GM12878 (cell line): ENCODE measurements at regions not wholly inside any gene's neighbourhood (a gene's known extent, or its start where the extent isn't known, plus 50 kb on each side); places are given as distances from the start of the nearest gene placed in this dataset.

Experiments used
- EP300 ChIP-seq, 2 experiments: fragments of 150-350 bp in 1 of 2; IDR thresholded peaks; 2 replicates each; pipeline ENCODE4 v1.6.1; 2011 to 2012; ENCODE audit warnings: low read depth in 2 of 2, low read length in 2 of 2, borderline replicate concordance in 1 of 2, improper control_type of control experiment in 1 of 2, inconsistent platforms in 1 of 2; ENCODE audit not compliant: control insufficient read depth in 1 of 2
- POLR2AphosphoS5 ChIP-seq: IDR thresholded peaks from 2 replicates; pipeline ENCODE4 v1.6.1; 2011; ENCODE audit warnings: mild to moderate bottlenecking, low read length, inconsistent platforms
- RAD21 ChIP-seq: IDR thresholded peaks from 2 replicates; pipeline ENCODE4 v1.6.1; 2011; ENCODE audit warnings: mild to moderate bottlenecking, low read depth, low read length, moderate library complexity; ENCODE audit not compliant: insufficient read depth
- SMAD5 ChIP-seq: IDR thresholded peaks from 2 replicates; pipeline ENCODE4 v1.6.1; 2016; ENCODE audit warnings: antibody characterized with exemption, low read depth
- TF ChIP-seq, protein P1 (sequence below), 3 experiments: IDR thresholded peaks in 2 of 3; conservative IDR thresholded peaks in 1 of 3; 2 replicates each; pipeline ENCODE4 v1.5.1; 2011; ENCODE audit warnings: low read depth in 3 of 3, low read length in 3 of 3, mild to moderate bottlenecking in 3 of 3, control low read depth in 2 of 3, moderate library complexity in 2 of 3, inconsistent platforms in 1 of 3, mixed read lengths in 1 of 3; ENCODE audit not compliant: control insufficient read depth in 2 of 3, insufficient read depth in 1 of 3; ENCODE audit errors: extremely low read depth in 1 of 3
- TF ChIP-seq, protein P2 (sequence below): IDR thresholded peaks from 2 replicates; pipeline ENCODE4 v1.6.1; 2012; ENCODE audit warnings: low read depth, low read length, improper control_type of control experiment

DNA sequence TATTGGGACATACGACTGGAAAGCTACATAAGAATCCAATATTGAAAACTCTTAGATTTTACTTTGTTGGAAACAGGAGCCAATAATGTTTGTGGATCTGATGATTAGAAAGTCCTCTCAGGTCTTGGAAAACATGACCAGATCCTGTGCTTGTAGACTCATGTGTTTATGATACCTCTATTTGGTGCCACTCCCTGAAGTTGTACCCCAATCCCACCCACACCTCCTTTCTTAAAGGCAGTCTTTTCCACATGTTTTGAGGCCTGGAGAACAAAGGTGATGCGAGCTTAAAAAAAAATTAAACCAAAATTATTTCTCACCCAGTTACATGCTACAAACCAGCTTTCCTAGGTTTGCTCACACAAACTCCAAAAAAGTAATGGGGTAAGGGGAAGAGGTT, 262.7 kb downstream of the PTTG2 start:
- TF ChIP-seq, protein P1, sequence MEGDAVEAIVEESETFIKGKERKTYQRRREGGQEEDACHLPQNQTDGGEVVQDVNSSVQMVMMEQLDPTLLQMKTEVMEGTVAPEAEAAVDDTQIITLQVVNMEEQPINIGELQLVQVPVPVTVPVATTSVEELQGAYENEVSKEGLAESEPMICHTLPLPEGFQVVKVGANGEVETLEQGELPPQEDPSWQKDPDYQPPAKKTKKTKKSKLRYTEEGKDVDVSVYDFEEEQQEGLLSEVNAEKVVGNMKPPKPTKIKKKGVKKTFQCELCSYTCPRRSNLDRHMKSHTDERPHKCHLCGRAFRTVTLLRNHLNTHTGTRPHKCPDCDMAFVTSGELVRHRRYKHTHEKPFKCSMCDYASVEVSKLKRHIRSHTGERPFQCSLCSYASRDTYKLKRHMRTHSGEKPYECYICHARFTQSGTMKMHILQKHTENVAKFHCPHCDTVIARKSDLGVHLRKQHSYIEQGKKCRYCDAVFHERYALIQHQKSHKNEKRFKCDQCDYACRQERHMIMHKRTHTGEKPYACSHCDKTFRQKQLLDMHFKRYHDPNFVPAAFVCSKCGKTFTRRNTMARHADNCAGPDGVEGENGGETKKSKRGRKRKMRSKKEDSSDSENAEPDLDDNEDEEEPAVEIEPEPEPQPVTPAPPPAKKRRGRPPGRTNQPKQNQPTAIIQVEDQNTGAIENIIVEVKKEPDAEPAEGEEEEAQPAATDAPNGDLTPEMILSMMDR (IDR thresholded peaks at IDR 0.05 in 2 of 3, conservative IDR thresholded peaks at IDR 0.05 in 1 of 3; ENCODE audit: control insufficient read depth in 2 of 3, extremely low read depth in 1 of 3, insufficient read depth in 1 of 3, low read depth in 3 of 3, low read length in 3 of 3), result no peak
- TF ChIP-seq RAD21, result no peak
- TF ChIP-seq, protein P2, sequence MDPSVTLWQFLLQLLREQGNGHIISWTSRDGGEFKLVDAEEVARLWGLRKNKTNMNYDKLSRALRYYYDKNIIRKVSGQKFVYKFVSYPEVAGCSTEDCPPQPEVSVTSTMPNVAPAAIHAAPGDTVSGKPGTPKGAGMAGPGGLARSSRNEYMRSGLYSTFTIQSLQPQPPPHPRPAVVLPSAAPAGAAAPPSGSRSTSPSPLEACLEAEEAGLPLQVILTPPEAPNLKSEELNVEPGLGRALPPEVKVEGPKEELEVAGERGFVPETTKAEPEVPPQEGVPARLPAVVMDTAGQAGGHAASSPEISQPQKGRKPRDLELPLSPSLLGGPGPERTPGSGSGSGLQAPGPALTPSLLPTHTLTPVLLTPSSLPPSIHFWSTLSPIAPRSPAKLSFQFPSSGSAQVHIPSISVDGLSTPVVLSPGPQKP, result no peak
- TF ChIP-seq EP300 (IDR thresholded peaks at IDR 0.05; ENCODE audit: borderline replicate concordance in 1 of 2, control insufficient read depth in 1 of 2, low read depth in 2 of 2, low read length in 2 of 2), result no peak
- TF ChIP-seq POLR2AphosphoS5, result no peak
- TF ChIP-seq SMAD5, result no peak
